Activated CD4-positive, alpha-beta T cell treated with anti-CD3 and anti-CD28 coated beads, Interleukin-2, Interleukin-4, amounts not matched to agents 100 ng/mL and 50 ng/mL, durations not matched to agents 16 hours and 8 hours (primary cell): ENCODE measurements at regions not wholly inside any gene's neighbourhood (a gene's known extent, or its start where the extent isn't known, plus 50 kb on each side); places are given as distances from the start of the nearest gene placed in this dataset.
"Not testable (repeated sequence)": the region's sequence is repeated elsewhere in the genome, so short reads cannot be mapped to it uniquely, and the experiment has no call there.

Experiments used
- DNase-seq: peaks from one replicate; pipeline ENCODE4 v3.0.0-alpha.2; 2020; ENCODE audit warnings: low spot score

DNA sequence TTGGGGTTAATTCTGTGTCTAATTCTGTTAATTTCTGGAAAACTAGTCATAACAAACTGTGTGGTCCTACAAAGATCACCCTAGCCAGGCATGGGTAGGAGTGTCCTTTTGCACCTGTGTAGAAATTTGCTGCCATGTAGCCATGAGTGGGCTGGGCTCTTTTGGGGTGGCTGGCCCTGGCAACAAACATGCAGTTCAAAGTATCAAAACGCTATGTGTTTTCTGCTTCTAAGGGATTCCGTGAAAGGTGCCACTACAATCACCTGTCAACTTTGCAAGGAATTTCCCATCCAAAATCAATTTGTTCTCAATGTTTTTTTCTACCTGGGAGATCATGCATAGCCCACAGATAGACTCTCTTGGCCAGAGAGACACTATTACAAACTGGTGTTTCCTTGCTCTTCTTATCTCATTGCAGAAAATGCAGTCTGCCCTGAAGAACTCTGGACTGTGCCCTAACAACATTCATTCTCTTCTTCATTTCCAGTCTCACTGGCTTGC, 537.7 kb upstream of the ID2 start:
- DNase-seq, result no peak

DNA sequence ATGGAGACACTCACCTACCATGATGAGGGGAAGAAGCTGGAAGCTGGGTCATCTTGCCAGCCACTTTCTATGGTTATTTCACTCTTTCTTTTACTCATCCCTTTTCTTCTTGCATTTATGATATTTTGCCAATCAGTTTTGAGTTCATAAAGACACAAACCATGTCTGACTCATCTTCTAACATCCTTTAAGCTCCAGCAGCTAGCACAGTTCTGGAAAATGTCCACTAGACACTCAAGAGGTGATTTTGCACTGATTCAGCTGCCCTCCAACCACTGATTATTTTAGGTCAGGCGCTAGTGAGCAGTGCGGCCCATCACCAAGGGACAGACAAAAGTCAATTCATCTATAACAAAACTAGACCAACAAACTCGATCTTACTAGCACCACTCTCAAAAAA, 537.1 kb upstream of the ID2 start:
- DNase-seq, result no peak

DNA sequence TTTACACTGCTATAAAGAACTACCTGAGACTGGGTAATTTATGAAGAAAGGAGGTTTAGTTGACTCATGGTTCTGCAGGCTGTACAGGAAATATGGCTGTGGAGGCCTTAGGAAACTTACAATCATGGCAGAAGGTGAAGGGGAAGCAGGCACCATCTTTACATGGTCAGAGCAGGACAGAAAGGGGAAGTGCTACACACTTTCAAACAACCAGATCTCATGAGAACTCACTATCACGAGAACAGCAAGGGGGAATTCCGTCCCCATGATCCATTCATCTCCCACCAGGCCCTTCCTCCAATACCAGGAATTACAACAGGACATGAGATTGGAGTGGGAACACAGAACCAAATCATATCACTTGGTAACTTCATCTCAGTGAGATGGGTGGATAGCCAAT, 536.5 kb upstream of the ID2 start:
- not testable (repeated sequence) for DNase-seq

DNA sequence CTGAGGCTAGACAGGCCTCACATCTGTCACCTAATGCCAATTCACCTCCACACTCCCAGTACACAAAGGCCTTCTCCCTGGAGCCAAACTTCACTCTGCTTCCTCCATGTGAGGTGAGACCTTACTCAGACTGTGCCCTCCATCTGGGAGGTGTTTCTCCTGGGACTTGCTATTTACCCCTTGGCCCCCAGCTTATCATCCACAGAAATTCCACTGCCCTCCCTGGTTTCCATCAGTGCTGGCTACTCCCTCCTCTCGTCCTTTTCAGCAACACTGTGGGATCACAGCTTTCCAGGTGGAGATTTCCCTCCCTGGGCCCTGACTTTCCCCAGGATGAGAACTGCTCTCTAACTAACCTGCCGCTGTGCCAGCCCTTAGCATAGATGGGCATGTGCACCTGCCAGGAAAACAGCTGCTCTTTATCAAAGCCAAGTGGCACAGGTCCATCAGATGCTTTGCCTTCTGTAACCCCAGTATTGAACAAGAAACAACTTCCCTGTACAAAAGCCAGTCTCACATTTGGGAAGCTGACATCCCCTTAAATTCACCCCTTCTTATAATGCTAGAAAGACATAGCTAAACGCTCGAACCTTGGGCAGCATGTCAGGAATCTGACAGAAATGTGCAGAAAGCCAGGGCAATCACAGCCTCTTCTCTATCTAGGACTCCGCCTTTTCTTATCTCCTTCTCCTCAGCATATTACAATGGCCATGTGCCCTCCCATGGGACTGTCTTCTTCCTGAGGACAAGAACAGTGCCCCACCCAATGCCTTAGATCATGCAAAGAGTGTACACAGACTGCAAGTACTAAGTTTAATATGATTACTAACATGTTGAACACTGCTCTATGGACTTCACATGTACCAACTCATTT, 535.5 kb upstream of the ID2 start:
- no peak for DNase-seq

DNA sequence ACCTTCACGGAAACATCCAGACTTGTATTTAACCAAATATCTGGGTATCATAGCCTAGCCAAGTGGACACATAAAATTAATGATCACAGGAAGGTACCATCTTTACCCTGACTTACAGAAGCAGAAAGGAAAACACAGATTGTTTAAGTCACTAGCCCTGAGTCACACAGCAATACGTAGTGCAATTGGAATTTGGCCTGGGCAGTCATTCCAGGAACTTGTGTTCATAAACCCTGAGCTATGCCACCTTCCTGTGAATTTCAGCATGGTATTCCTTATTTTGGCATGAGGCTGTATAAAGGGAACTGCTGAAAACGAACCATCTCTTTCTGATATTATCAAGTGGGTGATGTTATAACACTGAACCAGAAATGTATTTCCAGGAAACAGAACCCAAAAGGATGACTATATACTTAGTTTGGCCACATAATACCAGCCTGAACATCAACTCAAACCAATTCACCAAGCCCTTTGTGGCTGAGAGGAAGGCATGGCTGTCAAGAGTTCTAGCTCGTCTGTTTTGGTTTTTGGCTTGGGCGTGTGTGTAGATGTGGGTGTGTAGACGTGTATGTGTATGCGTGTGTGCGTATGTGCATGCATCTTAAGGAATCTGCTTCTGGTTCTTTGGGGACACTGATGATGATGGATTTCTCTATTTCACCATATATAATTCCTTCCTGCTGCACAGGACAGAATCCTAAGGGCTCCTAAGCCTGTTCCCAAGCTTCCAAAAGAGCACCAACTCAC, 533.4 kb upstream of the ID2 start:
- DNase-seq, result no peak

DNA sequence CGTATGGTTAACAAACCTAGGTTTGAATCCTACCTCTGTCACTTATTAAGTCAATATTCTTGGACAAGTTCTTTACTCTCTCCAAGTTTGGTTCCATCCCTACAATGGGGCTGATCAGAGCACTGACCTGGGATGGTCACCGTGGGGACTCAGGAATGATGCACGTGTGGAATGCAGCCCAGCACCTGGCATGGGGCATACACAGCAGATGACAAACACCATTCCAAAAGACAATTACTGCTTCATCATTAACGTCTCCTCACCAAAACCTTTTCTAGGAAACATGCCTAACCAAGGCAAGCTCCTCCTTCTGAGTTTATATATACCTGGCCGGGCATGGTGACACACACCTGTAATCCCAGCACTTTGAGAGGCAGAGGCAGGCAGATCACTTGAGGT, 532.9 kb upstream of the ID2 start:
- no peak for DNase-seq

DNA sequence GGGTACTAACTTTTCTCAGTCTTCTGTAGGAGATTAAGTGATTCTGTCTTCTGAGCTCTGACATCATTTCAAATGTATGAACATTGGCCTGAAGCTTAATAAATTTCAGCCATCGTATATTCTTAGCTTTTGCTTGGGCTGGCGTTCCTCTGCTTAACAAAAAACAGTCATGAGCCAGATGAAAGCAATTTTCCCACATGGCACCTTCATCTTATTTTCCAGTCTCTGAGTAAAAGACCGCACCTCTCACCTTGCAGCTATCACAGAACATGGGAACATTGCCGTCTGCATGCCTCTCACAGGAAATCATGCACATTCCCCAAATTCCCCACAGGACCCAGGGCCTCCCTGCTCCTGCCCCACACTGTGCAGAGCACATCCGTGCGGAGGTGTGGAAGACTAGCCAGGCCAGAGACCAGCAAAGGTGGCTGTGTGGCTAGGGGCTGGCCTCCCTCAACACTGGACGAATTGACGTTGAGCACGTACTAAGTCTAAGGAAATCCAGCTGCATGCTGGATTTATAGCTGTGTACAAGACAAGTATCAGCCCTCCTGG, 531.8 kb upstream of the ID2 start:
- DNase-seq, result no peak

DNA sequence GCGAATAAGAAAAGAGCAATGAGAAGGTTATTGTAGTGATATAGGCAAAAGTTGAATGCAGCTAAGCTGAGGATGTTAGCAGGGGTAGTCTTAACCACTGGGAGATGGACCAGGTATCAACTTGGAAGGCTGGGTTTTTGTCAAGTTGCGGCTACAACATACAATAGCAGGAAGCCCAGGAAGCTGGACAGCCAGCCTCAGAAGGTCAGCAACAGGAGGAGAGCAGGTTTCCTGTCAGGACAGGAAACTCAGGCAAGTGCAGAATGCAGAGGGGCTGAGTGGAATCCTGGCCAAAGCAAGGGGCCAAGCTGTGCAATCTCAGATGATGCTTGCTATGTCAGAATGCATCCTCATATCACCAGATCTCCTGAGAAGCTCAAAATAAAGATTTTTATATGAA, 530.0 kb upstream of the ID2 start:
- DNase-seq, result no peak

DNA sequence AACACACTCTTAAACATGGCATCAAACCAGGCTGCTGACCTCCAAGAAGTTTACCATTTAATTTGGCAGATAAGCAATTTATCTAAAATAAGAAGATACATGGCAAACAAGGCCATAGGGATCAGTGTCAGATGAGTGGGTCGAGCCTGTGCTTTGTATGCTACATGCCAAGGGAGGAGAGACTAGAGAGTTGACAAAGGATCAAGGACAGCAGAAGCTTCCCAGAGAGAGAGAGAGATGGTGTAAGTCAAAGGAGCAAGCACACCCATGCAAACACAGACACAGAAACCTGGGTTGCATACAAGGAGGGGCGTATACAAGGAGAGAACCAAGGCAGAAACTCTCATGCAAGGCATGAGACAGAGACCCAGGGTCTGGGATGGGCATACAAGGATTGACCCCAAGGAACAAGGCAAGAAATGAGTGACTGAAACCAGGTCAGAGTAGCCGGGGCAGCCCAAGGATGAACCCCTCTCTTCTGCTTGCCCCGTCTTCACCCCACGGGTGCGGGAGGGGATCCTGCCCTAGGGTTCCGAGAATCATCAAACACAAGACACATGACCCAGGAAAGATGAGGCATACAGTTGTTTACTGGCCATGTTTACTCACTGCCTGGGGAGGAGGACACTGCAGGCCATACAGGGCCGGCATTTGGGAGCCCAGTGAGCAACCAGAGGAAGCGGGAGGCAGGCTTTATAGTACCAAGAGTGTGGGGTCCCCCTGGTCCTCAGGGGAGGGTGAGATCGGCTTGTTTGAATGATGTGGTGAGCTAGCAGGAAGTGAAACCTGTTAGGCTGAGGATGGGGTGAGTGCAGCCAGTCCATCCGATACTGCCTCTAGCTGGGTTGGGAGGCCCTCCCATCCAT, 529.2 kb upstream of the ID2 start:
- no peak for DNase-seq

DNA sequence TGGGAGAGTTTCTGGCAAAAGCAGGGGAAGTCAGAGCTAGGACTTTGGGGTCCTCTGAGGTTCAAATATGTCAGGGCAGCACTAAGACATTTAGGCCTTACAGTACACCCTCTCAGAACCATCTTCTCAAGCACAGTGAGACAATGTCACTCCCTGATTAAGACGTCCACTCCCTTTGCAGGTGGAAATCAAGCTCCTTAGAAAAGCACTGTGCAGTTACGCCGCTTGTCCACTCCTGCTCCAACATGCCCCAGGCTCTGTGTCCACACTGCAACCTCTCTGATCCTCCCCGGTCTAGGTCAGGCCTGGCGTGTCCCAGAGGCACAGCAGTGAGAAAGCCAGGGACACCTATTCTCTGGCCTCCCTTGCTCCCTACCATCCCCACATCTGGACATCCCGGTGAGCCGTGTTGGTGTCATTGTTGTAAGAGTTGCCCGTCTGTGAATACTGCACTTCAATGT, 528.6 kb upstream of the ID2 start:
- no peak for DNase-seq

DNA sequence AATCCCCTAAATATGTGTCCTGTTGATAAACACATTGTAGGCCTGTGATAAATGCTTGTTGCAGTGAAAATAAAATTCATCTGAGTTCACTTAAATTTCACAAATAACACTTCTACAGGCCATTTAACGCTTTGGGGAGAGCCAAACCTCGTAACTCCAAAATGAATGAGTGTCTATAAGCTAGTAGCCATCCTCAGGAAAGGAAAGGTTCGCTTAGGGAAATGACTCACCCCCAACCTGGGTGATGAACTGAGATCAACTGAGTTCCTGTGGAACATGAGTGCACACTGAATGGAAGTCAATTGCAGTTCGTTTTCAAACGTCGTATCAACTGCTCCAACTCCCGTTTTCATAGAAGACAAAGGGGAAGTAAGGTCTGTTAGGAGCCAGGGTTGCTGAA, 527.6 kb upstream of the ID2 start:
- DNase-seq, result peak; percentile 16

DNA sequence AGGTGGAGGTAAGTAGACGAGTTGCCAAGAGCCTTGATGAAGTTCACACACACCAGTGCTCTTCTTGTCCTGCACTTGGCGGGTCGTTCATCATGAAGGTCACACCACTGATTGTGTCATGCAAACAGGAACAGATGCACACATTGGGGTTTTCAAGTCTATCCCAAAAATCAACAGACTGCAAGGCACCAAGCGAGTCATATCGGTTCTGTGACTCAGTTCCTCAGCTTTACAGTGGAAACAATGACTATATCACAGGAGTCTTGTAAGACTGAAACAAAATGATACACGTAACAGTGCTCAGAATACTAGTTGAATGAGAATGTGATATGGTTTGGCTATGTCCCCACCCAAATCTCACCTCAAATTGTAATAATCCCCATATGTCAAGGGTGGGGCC, 526.9 kb upstream of the ID2 start:
- peak; percentile 76 for DNase-seq

DNA sequence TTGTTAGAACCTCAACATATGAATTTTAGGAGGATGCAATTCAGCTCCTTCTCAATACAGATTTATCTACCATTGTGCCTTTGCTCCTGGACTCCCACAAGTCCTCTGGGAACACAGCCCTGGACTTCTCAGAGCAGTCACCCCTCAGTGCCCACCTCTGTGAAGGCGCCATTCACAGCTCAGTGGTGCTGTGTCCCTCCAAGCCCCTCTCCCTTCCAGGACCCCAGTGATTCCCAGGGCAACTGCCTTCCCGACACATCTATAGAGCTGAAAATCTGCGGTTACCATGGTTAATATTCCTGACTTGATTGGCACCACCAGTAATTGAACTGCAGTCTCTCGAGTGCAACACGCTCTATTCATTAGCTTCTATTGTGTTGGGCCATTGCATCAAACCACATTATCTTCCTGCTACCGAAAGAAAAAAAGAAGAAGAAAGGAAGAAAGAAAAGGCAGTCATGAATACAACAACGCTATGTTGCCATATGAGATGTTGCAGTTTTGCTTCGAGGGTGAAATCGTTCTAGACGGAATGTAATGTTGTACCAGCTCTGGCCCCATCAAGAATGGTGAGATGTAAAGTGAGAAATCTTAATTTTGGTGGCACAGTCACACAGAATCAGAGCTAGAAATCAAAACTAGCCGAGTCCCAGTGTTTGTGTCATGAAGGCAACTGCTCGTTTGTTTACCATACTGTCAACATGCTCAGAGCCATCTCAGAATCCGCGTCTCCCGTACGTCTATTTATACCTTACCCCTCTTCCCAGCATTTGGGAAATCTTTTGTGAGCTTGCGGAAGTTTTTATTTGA, 524.0 kb upstream of the ID2 start:
- no peak for DNase-seq

DNA sequence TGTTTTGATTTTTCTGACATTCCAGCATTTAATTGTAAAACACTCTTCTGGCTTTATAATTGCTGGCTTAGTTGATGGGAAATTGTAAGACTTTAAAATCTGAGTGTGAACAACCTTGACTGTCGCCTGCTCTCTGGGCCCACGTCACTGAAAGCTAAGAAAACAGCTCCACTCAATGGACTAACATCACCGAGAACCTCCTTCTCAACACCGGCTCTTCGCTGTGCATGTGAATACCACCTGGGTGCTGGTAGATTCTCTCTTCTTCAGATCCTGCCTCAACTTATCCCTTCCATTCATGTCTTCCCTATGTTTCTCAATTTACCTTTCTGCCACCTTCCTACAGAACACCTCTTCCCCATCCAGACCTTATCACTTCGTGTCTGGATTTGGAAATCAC, 523.1 kb upstream of the ID2 start:
- no peak for DNase-seq

DNA sequence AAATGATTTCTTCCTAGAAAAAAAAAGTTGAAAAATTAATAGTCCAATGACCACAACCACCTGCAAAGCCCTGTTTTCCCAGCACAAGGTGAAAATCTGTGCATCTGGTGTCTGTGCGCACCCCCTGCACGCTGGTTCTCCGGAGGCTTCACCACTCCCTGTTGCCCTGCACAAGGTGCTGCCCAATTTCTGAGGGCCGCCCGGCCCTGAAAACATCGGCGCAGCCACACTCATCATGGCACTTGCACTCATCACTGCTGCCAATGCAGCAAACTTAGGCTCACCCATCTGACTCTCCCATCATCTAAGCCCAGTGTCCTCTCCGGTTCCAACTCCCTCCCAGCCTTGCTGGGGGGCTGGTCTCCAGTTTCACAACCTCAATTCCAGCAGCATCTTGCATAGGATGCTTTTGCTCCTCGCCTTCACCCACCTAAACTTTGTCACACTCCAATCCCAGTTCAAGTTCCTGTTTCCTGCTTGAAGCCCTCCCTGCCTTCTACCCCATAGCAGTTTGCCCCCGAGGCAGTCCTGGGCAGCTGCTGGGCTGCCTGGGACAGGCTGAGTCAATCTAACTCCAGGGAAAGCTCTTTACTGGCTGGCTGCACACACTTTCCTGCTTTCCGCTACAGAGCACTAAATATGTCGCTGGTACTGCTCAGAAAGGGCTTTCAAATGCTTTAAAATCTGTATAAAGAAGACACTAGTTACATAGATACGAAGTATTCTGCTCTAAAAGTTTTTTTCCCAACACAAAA, 522.5 kb upstream of the ID2 start:
- DNase-seq, result no peak

DNA sequence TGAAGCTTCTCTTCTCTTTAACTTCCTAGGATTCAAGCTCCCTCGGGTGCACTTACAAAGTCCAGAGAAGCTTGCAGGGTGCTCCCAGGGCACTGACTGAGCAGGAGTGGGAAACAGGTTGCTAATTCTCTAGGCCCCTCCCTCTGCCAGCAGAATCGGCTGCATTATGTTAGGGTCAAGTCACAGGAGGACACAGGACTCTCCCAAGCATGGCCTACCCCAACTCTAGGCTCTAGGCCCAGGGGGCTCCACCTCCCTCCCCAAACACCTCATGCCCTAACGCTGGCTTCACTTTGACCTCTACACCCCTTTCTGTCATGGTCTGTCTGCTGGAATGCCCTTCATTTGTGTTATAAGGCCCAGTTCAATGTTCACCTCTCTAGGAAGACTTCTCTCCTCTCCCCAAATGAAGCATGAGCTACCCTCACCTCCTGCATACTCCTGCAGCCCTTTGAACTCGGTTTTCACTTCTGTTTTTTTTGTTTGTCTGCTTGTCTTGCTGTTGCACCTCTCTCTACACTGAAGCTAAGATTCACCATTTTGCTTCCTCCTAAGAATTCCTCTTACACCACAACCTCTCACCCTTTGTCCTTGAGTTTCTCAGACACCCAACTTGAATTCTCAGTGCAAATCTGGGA, 521.8 kb upstream of the ID2 start:
- DNase-seq, result no peak

DNA sequence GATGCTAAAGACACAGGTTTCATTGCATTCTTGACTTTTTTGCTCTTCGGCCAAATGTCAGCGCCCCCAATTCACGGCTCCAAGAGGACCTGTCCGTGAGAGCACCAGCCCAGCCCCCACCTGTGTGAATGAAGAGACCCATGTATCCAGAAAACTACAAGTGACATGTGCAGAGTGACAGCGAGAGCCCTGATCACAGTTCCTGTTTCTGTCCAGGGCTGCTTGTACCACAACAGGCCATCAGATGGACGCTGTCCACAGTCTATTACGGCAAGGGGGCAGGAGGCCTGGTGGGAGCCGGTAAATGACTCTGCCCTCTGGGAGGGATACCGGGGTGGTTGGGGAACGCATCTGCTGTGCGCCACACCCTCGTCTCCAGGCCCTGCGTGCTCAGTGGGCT, 520.9 kb upstream of the ID2 start:
- DNase-seq, result no peak

DNA sequence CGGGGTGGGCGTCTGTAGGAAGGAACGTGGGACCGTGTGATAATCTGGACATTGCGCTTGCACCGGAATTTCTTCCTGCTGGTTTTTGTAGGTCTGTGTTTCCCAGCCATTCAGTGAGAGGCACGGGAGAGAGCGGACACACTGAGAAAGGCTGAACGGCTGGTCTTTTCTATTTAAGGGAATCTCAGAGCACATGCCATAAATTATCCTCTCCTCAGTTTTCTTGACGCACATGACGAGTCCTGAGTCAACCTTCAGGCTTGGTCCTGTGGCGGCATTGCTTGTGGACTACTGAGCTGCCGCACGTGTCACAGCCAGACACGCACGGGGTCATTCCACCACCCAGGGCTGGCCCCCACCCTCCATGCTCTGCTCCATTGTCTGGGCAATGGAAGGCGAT, 519.3 kb upstream of the ID2 start:
- DNase-seq, result no peak

DNA sequence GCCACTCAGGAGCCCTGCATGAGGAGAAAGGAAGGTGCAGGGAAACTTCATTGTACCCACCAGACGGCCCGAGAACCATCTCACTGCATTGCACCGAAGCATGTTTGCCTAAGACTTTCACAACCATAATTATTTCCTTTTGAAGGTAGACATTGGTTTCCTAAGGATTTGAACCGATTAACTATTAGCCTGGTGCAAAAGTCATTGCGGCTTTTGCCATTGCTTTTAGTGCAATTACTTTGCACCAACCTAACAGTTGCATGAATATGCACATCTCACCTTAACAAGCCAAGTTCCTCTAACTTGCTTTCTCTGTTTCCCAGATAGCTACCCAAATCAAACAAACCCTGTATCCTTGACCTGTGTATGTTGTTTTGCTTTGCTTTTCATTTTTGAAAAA, 516.3 kb upstream of the ID2 start:
- no peak for DNase-seq
